COLO829 (cell line): ENCODE measurements at regions not wholly inside any gene's neighbourhood (a gene's known extent, or its start where the extent isn't known, plus 50 kb on each side); places are given as distances from the start of the nearest gene placed in this dataset.
A peak's percentile ranks its signal among the peaks of the same experiment; 100 is the strongest.

ENCODE experiments used
- DNase-seq: peaks from one replicate; pipeline ENCODE4 v3.0.0; 2012; ENCODE audit warnings: low spot score

DNA sequence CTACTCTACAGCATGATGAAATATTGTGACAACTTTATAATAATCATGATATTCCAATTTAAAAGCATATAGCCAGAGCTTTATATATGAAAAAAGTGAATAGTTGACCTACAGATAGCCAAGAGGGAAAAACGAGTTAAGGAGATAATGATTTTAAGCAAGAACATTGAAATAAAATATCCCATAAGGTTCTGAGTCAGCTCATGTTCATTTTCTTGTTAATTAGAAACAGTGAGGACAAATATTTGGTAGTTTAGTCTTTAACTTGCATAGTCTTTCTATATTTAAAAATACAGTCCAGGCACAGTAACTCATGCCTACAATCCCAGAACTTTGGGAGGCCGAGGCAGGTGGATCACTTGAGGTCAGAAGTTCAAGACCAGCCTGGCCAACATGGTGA lies 55.8 kb upstream of the CDH6 start:
- no peak for DNase-seq

DNA sequence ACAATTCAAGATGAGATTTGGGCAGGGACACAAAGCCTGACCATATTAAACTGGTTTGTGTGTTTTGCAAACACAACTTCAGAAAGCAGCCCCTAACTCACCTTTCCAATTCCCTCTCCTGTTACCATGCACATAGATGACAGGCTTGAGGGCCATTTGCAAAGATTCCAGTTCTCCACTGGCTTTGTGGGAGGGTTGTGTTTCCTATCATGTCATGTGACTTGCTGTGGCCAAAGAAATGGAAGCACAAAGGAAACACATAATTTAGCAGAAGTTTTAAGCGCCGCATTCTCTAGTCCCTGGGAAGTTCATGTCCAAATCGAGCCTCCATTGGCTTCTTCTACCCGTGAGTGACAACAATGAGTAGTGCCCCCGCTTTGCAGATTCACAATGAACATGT lies 57.9 kb upstream of the CDH6 start:
- no peak for DNase-seq

DNA sequence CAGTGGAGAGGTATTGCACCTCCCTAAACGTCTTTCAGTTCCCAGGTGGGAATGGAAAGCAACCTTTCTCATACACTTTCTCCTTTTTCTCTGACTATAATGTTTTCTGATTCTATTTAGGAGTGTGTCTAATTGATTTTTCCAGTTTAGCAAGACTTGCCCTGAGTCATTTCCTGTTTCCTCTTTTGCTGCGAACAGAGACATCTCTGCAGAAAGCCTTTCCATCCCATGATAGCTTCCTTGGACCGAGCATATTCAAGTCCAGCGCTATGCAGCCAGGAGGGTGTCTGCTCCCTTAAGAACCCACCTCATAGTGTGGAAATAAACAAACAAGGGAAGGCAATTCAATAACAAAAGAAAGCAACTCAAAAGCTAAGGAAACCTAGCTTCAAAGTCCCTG lies 60.0 kb upstream of the CDH6 start:
- peak; percentile 54 for DNase-seq

DNA sequence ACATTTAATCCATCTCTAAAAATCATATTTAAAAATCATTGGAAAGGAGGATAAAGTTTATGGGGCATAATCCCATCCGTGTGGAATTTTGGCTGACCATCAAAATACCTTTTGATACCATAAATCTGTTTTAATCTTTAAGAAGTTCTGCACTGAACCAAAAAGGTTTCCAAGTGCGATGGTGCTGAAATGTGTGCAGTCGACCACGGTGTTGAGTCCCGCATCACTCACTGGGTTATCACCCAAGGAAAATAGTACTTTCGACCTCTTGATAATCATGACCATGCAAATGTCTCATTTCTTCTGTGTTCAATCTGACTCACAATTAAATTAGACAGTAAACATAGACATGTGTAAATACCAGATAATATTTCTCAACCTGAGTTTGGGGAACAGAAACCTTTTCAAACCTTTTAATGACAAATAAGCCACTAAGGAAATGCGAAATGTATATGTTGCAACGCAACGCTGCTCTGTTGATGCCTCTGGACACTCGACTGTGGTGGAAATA lies 62.0 kb upstream of the CDH6 start:
- no peak for DNase-seq

DNA sequence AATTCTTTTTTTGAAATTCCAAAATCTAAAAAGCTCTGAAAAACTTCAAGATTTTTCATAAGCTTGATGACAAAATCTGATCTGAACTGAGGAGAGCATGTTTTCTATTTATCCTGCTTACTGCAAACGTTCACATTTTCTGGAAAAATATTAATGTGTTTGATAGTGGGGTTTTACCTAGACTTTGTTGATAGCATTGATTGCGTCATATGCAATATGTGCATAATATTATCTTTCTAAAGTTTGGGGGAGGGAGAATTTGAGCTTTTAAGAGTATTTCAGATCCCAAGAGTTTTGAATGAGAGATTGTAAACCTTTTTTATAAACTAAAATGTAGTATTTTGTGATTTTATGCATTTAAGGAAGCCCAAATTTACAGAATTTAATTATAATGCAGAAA lies 62.8 kb upstream of the CDH6 start:
- no peak for DNase-seq

DNA sequence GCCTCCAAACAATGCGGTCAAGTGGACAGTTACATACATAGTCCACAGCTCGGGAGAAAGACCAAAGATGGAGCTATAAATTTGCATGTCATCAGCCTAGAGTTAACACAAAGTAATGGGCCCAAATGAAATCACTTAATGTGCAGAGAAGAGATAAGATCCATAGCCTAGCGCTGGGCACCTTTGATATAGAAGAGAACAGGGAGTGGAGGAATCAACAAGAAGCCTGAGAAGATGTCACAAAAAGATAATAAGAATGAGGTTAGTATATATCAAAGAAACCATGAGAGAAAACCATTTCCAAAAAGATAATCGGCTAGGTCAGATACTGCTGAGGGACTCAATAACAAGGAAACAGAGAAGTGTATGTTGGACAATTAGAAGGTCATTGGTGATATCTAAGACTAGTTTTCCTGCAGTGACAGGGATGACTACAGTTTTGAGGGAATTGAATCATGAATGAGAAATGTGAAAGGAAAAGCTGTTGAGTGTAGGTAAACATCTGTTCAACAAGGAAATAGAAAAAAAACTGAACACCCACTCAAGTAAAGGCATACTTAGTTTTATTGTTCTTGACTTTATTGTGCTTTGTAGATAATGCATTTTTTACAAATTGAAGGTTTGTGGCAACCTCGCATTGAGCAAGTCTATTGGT lies 68.7 kb upstream of the CDH6 start:
- no peak for DNase-seq

DNA sequence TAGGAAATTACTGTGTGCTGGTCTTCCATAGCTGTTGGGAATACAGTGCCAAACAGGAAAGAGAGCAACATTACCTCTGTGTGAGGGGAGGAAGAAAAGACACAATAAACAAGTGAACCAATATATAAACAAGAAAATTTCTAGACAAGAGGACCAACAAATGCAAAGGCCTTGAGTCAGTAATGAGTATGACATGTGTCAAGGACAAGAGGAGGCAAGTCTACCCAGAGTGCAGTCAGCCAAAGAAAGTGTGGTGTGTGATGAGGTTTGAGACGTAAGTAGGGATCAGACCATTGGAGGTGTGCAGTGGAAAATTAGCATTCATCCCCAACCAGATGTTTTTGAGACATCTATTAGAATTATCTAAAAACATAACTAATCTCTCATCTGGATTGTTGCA lies 69.5 kb upstream of the CDH6 start:
- DNase-seq: no peak

DNA sequence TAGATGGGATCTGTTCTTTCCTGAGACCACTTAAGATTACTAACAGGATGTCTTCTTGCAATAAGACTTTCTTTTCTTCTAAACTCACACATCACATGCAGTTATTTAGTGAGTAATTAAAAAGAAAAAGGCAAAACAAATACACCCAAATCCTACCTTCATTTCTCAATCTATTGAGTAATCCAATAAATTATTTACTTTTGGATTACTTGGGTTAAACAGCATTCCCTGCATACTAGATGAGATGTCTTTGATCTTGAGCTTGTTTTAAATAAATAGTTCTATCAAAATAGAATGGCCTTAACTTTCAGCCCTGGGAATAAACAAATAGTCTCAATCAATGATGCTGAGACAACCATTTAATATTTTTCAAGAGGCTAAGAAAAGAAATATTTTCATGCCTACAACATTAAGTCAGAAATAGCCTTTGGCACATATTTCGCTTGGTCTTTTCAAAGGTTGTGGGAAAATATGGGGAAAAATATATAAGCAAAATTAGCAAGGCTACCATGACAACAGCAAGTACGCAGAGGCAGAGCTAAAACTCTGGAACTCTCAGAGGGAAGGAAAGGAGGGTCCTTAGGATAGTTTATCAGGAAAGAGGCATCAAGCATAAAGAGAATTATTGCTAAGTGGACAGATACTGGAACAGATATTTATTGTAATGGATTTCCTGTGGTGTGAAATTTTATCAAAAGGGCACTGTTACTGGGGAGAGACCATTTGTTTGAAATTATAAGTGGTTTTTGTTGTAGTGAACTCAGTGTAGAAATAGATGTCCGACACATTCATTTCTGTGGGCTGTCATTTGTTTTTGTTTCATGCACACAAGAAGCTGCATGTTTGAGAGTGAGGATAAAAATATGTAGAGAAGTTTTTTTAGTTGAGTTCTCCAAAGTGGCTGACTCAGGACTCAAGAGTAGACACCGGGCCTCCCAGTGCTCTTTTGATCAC lies 70.2 kb upstream of the CDH6 start:
- DNase-seq: peak; percentile 18

DNA sequence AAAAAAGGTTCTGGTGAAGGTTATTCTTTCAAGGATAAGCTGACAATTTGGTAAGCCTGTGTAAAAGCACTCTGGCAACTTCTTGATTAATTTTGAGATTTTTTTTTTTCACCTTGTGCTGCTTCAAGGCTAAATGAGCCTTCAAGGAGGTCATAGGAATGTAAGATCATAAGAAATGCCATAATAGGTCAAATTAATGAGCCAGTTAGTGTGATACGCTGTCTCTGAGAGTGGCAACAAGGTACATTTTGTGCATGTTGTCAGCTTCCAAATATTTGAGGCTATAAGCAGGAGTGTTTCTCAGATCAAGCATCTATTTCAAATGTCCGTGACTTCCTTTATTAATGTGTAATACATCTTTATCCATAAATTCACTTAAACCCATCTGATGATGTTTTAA lies 72.3 kb upstream of the CDH6 start:
- no peak for DNase-seq

DNA sequence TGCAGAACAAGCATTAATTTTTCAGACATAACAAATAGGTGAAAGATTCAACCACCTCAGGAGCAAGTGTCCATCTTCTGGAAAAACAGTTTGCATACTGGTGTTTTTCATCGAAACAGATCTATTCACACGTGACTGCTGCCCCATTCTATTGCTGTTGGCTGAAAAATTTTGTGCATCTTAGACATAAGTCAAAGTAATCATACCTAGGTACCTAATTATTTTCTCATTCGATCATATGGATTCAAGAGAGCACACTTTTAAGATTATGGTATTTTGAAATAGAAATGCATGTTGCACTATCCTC lies 72.9 kb upstream of the CDH6 start:
- no peak for DNase-seq

DNA sequence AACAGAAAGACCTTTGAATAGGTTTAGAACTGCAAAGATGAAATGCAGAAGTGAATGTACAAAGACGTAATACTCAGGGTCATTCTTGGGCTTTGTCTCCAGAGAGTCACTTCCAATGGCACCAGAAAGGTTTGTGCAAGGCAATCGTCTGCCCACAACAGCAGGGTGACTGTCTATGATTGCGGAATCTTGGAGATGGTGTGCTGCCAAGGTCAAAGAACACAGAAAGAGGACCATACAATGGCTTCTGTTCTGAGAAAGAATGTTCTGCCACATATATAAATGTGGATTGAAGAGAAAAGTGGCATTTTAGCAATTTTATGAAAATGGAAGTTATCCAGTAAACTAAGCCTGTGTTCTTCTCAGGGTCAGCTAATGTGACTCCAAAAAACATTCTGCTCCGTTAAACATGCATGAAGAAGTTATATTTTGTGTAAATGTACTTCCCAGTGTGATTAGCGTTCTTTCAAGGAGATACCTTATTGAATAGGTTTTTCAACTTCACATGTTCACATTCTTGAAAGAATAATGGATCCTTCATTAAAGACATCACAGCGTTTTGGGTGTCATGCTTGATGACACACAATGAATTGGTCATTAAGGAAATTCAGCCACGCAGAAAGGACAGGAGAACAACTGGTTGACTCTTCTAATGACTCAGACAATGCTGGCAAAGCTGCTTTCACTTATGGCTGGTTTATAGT lies 73.4 kb upstream of the CDH6 start:
- DNase-seq: no peak

DNA sequence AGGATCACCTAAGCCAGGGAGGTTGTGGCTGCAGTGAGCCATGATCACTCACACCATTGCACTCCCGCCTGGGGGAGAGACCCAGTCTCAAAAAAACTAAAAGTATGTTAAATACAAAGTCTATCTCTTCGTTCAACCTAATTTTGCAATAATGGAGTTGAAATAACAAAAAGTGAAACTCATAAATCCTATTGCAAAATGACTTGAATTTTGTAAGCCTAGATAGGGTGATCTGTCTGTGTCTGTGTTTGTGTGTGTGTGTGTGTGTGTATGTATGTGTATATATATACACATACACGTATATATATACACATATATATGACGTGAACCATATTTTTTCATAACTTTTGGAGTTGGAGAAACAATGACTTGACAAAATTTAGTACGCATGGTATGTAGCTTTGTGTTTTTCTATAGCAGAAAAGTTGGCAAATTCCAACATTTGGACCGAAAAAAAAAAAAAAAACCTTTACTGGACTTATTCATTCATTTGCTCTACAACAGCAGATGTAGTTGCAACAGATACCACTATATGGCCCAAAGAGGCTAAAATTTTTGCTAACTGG lies 76.9 kb upstream of the CDH6 start:
- no peak for DNase-seq

DNA sequence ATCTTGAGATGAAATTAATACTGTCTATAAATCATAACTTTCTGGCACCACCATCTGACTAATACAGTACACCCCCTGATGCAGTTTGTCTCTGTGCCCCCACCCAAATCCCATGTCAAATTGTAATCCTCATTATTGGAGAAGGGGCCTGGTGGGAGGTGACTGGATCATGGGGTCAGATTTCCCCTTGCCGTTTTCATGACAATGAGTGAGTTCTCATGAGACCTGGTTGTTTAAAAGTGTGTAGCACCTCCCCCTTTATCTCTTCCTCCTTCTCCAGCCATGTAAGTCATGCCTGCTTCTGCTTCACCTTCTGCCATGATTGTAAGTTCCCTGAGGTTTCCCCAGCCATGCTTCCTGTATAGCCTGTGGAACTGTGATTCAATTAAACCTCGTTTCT lies 78.7 kb upstream of the CDH6 start:
- no peak for DNase-seq

DNA sequence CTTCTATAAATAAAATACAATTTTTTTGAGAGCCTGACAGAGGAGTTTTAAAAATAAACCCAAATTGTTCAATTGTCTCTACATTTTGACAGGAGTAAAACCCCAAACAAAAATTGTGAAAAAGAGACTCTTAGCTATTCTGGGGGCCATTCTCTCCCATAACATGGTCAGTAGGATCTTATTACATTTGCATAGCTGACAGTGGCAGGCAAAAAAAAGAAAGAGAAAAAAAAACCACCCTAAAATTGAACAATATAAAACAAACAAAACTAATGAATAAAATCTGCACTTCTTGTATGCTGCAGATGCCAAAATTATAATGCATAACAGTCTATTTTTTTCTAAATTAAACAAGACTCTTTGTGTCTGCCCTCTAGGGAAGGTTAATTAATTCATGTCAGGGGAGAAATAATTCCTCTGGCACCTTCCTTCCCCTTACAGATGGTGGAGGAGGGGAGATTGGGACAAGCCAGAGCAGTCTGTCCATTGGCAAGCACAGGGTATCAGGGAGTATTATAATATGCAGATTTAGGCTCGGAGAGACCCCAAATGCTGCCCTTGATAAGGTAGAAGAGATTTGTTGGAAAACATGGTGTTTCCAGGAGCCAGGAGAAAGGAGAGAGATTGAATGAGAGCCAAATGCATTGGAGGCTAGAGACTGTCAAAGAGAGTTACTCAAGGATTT lies 79.7 kb upstream of the CDH6 start:
- no peak for DNase-seq

DNA sequence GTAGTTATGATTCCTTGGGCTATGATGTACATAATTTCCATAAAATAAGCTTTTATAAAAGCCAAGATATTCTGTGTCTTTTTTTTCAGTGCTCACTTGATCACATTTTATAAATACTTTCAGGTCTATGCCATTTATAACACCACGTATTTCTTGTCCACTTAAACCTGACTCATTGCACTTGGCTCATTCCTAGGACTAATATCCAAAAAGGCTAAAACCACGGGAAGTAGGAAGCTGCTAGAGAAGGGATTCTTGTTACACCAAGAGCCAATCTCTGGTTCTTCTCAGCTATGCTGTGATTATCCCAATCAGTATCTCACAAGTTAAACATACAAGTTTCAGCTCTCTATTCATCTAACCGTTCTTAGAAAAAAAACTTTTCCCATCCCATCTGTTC lies 80.4 kb upstream of the CDH6 start:
- DNase-seq: no peak

DNA sequence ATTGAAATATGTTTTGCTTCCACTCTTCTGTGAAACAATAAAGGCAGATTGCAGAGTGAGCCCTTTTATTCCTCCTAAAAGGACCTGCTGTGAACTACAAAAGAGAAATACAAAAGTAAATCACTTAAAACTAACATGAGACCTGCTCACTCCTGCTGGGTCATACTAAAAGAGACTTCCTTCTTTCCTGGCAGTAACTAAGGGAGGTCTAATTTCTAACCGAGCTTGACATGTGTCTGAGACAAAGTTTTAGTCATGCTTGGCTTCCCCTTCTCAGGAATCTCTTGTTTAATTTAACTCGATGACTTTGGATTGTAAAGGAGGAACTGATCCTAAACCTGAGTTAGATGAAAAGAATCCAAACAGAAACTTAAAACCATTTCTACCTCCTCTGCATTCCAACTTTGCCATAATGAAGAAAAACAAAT lies 86.4 kb upstream of the CDH6 start:
- no peak for DNase-seq

DNA sequence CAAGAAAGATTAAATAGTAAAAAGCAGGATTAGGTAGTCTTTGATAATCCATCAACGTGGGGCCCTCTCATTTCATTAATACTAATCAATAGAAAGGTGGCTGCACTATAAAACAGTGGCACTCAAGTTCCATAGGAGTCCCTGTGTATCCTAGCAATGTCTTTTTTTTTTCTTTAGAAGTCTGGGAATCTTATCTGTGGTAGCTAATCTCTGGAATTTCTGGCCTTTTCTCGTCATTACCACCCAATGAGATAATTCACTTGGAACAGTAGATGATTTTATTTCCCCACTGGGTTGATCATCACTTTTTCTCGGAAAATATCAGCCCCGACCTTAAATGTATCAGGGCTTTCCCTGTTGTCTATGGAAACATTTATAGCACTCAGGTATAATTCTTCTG lies 86.8 kb upstream of the CDH6 start:
- no peak for DNase-seq

DNA sequence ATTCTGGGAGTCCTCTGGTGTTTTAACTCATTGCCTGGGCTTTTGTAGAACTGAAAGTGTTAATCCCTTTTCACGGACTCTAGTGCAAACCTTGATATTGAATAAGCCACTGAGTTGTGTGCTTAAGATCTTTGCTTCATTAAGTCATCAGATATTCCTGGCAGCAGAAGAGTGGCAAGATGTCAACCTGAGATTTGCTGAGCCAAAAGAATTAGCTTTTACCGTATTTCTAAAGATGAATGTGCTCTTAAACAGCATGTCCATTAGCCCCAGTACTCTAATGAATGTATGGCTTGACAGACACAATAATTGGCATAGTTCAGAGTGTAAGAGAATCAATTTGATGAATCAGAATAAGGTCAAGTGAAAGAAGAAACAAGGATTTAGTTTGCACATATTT lies 87.2 kb upstream of the CDH6 start:
- DNase-seq: no peak

DNA sequence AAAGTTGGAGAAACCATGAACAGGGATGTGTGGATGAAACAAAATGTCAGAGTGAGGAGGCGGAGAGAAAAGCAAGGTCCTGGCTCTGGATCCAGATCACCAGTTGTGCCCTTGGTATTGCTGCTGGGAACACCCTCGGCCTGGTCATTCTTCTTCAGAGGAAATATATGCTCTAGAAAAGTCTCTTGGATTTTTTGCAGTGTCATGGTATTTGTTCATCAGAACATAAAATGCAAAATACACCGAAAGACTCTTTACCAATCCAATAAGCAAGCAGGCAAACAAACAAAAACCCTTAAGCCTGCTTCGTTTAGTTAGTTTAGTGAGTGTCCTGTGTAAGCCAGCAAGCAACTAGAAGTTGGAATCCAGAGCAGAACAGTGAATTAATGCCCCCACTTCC lies 88.7 kb upstream of the CDH6 start:
- DNase-seq: no peak

DNA sequence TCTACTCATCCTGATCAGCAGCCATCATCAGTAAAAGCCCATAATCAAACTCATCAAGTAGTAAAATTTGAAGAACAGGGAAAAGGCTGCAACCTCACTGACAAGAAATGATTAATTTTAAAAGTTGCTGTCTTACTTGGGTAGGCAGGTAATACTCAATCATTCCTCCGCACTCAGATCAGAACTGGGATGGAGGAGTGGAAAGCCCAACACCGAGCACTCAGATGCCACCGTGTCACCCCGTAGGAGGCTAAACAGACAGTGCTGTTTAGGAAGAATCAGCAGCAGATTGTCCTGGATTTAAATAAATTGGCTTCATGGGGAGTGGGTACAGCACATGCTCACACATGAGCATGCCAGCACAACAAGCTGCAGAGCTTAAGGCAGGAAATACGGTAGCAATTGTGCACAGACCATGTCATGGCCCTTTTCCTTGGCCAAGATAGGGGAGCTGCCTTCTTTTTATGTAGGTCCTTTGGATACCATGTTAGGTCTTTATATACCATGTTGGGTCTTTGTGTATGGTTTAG lies 92.6 kb upstream of the CDH6 start:
- no peak for DNase-seq

DNA sequence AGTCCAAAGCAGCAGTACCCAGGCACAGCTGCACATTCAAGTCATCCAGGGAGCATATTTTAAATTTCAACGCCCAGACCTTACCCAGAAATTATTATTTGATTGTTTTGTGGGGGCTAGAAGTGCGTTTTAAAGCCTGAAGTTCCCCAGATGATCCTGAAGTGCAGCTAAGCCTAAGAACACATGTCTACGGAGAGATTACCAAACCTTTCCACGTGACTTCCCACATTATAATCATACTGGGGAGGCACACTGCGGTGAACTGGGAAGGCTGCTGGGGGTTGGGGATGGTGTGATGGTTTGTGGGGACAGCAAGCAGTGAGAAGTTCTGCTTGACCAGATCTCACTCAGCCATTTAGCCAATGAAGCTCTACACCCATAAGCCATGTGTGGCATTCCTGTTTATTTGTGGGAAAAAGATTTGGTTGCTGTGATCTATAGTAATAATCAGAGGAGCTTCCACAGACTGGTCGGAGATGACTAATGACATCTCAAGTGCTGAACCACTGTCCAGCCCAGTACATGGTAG lies 93.4 kb upstream of the CDH6 start:
- DNase-seq: no peak

DNA sequence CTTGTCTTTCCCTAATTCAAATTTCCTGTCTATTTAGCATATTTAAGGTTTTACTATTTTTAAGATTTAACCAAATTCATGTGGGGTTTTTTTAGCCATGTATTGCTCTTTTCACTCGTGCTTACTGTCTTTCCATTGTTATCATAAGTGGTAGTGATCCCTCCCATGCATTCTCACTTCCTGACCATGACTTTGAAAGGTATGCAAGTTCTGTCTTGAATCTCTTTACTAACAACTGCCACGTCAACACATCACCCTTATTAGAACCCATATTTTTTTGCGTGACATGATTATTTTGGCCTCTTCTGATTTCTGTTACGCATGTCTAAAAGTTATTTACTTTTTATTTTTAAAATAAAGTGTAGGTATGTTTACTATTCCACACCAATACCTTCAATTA lies 94.7 kb upstream of the CDH6 start:
- DNase-seq: no peak
